HTR-8/SVneo (cell line): ENCODE measurements at regions not wholly inside any gene's neighbourhood (a gene's known extent, or its start where the extent isn't known, plus 50 kb on each side); places are given as distances from the start of the nearest gene placed in this dataset.

Source experiments
- DNase-seq: peaks from one replicate; pipeline ENCODE4 v3.0.0; 2011; ENCODE audit warnings: low spot score, mixed read lengths; ENCODE audit not compliant: insufficient read length
- FAIRE-seq: peaks from 2 replicates; lab custom pipeline; 2011; peaks lifted over from hg19 to GRCh38; lab: Jason Lieb, UNC

GRCh38 chr9:12923468-12924009 is 148.7 kb downstream of the LURAP1L start:
- no peak for DNase-seq
- no peak for FAIRE-seq

- DNase-seq (no peak), FAIRE-seq (no peak)
Measured at GRCh38 chr9:12930906-12931305, 156.1 kb downstream of the LURAP1L start.

GRCh38 chr9:12933957-12934356 is 159.1 kb downstream of the LURAP1L start:
- DNase-seq (no peak), FAIRE-seq (no peak)

- DNase-seq: no peak
- FAIRE-seq: no peak
Measured at GRCh38 chr9:12934545-12935272, 159.9 kb downstream of the LURAP1L start.

- FAIRE-seq: no peak
- DNase-seq: no peak
Measured at GRCh38 chr9:12935714-12936113, 160.9 kb downstream of the LURAP1L start.

GRCh38 chr9:12954441-12954840 is 179.6 kb downstream of the LURAP1L start:
- DNase-seq: no peak
- FAIRE-seq: no peak

- DNase-seq: no peak
Measured at GRCh38 chr9:12955510-12956163, 180.8 kb downstream of the LURAP1L start.

GRCh38 chr9:12956261-12956660 is 181.4 kb downstream of the LURAP1L start:
- FAIRE-seq (no peak), DNase-seq (no peak)

More at GRCh38 chr9:12955510-12956163, 180.8 kb downstream of the LURAP1L start:
- no peak for FAIRE-seq

GRCh38 chr9:12956805-12957204 is 182.0 kb downstream of the LURAP1L start:
- FAIRE-seq: no peak
- DNase-seq: no peak

- DNase-seq: no peak
- no peak for FAIRE-seq
Measured at GRCh38 chr9:12958279-12958678, 183.5 kb downstream of the LURAP1L start.

- FAIRE-seq: no peak
Measured at GRCh38 chr9:12958708-12959107, 183.9 kb downstream of the LURAP1L start.

GRCh38 chr9:12961276-12961809 is 186.5 kb downstream of the LURAP1L start:
- FAIRE-seq (no peak), DNase-seq (no peak)

More at GRCh38 chr9:12958708-12959107, 183.9 kb downstream of the LURAP1L start:
- no peak for DNase-seq

- FAIRE-seq (no peak), DNase-seq (no peak)
Measured at GRCh38 chr9:12963537-12963936, 188.7 kb downstream of the LURAP1L start.

- DNase-seq (no peak), FAIRE-seq (no peak)
Measured at GRCh38 chr9:12964271-12964670, 189.5 kb downstream of the LURAP1L start.

GRCh38 chr9:12965303-12965702 is 190.5 kb downstream of the LURAP1L start:
- DNase-seq: no peak
- FAIRE-seq: no peak

- DNase-seq (no peak), FAIRE-seq (no peak)
Measured at GRCh38 chr9:12968093-12968492, 193.3 kb downstream of the LURAP1L start.

GRCh38 chr9:12972608-12973589 is 198.1 kb downstream of the LURAP1L start:
- no peak for DNase-seq

GRCh38 chr9:12973710-12974109 is 198.9 kb downstream of the LURAP1L start:
- FAIRE-seq: no peak

More at GRCh38 chr9:12972608-12973589, 198.1 kb downstream of the LURAP1L start:
- no peak for FAIRE-seq

GRCh38 chr9:12974671-12975070 is 199.9 kb downstream of the LURAP1L start:
- no peak for DNase-seq
- no peak for FAIRE-seq

More at GRCh38 chr9:12973710-12974109, 198.9 kb downstream of the LURAP1L start:
- DNase-seq: no peak

- DNase-seq: no peak
- no peak for FAIRE-seq
Measured at GRCh38 chr9:12975496-12975895, 200.7 kb downstream of the LURAP1L start.
